ENCODE measurements at regions not wholly inside any gene's neighbourhood (a gene's known extent, or its start where the extent isn't known, plus 50 kb on each side); places are given as distances from the start of the nearest gene placed in this dataset.

- TF ChIP-seq ZHX2 (IDR thresholded peaks at IDR 0.05; ENCODE audit: low read depth) (no peak), ZHX2 (CRISPR knock-in tag; IDR thresholded peaks at IDR 0.05; ENCODE audit: borderline replicate concordance) (no peak), NR2F1 (CRISPR knock-in tag; IDR thresholded peaks at IDR 0.05) (no peak), ZNF850 (CRISPR knock-in tag; conservative IDR thresholded peaks at IDR 0.05) (no peak), TRIM22 (IDR thresholded peaks at IDR 0.05) (no peak)
Measured at GRCh38 chr10:81570349-81570748, 304.6 kb upstream of the NRG3 start (continued).

All from HepG2 (cell line).